GM21360 (cell line): ENCODE measurements at regions not wholly inside any gene's neighbourhood (a gene's known extent, or its start where the extent isn't known, plus 50 kb on each side); places are given as distances from the start of the nearest gene placed in this dataset.

Source experiments
- ATAC-seq: cut with Tn5 transposase; IDR thresholded peaks from one replicate; pipeline ENCODE4 v1.9.1; 2021; ENCODE audit warnings: mild to moderate bottlenecking, moderate library complexity; ENCODE audit not compliant: unreplicated experiment

DNA sequence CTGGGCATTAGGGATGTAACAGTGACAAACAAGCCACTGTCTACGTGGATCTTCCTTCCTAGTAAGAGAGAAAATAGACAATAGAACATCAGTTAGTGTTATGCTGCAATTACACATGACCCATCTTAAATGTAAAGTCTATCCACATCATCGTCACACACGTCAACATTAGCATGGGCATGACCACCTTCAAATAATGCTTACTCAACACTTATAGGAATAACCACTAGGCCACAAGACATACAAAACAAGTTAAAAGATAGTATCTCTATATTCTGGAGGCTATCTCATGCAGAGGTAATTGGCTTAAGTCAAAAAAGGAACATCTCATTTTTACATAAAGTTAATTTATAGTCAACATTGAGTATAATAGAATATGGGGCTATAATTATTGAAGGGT, 156.5 kb downstream of the MOXD1 start:
- ATAC-seq = no peak

DNA sequence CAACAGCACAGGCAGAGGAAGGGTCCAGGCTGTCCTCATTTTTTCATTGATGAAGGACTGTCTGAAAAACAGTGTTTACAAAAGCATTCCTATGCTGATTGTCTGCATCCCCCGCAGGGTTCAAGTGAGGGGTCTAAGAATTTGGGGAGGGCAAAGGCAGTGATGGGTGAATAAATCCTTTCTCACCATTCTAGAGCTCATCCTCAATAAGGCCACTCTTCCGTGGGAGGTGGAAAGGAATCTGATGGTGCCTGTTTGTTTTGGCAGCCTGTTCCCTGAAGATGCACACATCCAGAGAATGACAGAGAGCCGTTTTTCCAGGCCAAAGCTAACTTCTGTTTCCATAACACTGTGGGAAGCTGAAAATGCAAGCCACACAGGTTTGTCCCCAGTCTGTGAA, 164.5 kb downstream of the MOXD1 start:
- ATAC-seq = no peak

DNA sequence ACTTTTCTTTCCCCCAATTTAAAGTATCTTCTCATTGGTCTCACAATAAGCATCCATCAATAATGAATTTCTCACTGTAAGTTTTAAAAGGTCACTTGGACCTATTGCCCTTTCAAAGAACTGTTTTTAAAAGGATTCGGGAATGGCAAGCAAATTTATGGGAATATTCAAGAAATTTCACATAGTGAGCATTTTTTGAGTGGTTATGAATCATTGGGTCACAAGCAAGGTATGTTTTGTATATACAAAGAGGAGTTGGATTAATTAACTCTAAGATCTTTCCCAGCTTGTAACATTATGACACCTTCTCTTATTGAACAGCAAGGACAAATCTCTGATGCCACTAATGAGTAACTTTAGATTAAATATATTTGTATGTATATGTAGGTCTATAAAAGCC, 165.0 kb downstream of the MOXD1 start:
- ATAC-seq = no peak

DNA sequence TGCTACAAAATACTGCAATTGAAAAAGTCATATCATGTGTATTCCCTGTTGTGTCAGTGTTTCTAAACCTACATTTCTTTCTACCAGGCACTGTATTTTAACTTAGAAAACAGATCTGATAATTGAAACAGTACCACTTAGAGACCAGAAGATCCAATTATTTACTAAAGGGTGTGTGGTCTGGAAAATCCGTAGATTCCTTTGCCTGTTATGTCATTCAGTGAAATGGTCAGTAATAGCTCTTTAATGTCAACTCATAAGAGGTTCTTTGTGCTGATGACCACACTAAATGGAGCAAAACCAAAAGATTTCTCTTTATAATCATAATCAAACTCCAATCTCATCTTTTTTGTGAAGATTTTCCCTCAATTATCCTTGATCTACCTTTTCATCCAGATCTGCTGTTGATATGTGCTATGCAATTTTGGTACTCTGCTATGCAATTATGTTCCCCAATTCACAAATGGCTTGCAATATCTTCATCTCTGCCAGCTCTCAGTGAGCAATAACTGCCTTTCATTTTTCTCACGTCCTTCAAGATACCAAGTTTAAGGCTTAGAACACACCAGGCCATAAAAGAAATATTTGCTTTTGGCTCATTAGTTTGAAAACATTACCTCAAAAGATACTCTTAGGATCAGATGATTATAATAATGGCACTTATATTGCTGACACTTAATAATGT, 165.5 kb downstream of the MOXD1 start:
- ATAC-seq = no peak

DNA sequence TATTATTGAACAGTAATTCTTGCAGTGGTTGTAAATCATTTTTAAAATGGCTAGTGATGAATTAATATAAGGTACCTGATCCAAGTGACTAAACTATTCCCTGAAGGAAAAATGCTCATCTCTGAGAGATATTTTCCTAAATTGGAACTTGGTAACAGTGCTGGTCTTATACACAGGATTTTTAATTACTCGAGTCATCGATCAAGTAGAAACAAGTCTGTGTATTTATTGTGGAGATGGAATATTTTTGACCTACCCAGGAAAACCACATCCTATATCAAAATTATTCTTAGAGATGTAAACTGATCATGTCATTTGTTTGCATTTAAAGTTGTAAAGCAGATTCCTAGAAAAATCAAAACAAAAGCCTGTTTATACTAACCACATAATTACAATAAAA, 166.9 kb downstream of the MOXD1 start:
- no peak for ATAC-seq

DNA sequence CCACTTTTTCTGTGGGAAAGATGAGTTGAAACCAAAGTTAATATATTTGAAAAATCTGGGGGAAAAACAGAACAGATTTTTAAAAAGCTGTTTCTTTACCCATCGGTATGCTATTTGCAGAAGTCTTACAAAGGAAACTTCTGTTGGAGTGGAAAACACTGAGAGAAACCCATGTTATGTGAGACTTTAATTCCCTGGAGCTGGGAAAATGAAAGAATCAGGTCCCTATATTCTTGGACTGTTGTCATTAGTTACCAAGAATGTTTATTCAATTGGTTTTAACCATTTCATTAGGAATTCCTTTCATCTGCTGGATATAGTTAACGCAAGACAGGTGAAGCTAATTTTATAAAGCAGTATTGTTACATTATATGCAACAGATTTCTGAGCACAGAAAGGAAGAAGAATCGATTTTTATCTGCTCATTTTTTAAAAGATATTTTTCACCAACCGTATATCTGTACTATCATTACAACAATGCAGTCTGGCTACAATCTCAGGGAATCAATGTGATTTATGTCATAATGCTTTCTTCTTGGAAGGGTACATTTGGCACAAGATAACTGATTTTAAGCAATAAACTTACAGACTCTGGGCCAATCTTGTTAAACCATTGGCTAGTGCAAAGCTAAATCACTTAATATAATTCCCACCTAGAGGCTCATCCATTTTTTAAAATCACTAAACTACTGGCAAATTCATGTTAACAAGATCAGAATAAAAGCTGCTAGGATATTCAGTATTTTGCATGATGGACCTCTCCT, 170.0 kb downstream of the MOXD1 start:
- ATAC-seq = no peak

DNA sequence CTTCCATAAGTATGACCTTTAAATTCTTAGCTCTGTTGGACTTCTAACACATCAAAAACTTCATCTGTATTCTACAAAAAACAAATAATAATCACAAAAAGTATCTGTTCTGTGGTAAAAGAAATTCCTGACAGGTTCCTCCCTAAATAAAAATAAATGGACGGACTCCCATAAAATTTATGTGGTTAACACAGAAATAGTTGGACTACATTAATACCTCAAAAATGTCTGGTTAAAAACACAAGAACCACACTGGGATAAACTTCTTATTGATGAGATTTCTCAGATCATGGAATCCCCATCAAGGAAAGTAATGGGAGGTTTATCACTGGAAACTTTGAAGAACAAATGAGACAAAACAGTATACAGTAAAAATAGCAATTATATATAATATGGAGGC, 172.4 kb downstream of the MOXD1 start:
- ATAC-seq = no peak

DNA sequence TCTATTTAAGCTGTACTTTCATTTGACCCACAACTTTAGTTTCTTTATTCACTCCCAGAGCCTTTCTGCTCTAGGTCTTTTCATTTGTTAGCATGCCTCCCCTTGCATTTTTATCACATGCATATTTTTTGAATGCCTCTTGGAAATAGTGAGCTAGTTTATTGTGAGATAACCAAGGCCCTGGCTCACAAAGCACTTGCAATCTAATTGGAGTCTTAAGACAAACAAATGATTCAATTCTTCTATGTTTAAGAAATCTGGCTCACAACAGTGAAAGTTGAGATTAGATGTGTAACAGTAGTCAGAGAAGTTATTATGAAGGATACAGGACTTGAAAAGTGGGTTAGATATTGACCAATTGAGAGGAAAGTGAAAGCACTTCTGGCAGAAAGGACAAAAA, 173.4 kb downstream of the MOXD1 start:
- ATAC-seq = no peak

DNA sequence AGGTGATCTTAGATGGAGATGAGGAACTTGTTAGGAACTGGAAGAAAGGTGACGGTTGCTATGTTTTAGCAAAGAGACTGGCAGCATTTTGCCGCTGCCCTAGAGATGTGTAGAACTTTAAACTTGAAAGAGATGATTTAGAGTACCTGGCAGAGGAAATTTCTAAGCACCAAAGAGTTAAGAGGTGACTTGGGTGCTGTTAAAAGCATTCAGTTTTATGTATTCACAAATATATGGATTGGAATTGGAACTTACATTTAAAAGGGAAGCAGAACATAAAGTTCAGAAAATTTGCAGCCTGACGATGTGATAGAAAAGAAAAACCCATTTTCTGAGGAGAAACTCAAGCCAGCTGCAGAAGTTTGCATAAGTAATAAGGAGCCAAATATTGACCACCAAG, 176.3 kb downstream of the MOXD1 start:
- no peak for ATAC-seq

DNA sequence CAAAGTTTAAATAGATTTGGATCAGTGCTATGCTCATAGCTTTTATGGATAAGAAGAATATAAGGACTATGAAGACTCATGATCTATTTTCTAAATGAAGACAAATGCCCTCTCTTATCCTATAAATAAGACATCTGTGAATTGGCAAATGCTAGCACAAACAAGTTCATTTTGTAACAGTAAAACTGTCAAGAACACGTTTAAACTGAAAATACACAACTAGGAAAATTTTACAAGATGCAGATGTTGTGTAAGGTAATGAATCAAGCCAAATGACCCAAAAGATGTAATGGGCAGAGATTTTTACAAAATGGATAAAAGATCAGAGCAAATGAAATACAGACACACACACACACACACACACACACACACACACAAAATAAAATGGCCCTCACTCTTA, 180.5 kb downstream of the MOXD1 start:
- no peak for ATAC-seq

DNA sequence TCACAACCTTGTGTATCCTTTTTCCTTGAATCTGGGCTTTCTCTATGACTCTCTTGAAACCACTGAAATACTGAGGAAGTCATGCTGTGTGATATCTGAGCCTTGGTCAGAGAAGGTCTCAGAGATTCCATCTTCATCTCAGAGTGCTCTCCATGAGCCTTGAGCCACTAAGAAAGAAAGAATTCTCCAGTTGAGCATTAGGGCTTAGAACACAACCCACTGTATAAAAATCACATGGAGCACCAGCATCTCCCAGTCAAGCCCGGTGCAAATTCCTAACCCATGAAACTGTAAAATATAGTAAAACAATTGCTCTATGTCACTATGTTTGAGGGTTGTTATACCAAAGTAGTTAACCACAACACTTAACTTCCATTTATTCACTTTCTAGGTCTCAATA, 181.4 kb downstream of the MOXD1 start:
- ATAC-seq = no peak

DNA sequence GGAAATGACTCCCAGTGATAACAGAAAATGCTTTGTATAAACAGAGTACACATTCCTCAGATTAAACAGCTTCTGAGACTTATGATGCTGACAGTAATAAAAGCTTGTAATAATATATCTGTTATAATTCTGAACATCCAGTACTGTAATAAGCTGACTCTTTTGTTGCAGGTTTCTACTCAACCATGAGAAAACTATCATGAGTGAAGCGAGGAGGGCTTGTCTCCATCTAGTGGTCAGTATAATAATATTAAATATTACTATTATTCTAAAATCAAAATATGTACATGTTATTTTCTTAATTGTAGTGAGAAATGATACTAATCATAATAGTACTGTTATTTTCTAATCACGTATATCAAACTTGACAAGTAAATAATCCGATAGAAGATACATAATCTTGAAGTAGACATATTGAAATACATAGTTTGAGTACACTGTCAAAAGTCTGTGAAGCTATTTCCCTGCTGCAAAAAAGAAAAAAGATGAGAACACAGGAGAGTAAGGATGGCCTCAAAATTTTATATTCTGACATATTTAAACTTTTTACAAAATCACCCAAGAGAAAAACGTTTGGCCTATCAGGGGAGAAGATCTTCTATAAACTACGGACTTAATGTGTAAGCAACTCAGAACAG, 183.1 kb downstream of the MOXD1 start:
- no peak for ATAC-seq

DNA sequence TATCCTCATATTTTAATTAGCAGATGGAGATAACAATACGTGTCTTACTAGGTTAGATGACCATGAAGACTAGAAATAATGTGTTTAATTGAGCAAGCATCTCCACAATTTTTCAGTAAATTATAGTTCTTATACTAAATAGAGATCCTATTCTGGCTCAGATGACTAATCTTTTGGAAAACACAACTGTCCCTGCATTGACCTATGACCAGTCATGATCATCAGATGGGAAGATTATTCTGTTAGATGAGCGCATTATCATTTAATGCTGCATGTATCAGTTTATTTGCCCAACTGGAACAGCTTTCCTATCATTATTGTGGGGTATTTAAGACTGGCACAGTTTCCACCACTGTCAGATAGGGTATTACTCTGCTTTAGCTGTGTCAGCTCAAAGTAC, 185.5 kb downstream of the MOXD1 start:
- ATAC-seq = no peak

DNA sequence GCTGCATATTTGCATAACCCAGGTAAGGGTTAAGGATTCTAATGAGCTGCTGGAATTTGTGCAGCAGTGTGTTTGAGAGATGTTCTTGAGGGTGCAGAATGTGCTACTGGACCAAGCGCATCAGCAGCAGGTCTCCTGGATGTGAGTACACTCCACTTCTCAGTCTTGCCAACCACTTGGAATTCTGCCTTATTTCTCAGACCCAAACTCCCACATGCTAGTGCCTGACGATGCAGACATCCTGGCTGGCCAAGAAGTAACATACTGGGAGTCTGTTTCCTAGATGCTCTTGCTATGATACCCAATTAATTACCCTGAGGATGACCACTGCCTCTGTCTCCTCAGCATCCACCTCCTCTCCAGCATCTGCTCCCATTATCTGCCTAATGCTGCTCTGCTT, 186.6 kb downstream of the MOXD1 start:
- ATAC-seq = no peak

DNA sequence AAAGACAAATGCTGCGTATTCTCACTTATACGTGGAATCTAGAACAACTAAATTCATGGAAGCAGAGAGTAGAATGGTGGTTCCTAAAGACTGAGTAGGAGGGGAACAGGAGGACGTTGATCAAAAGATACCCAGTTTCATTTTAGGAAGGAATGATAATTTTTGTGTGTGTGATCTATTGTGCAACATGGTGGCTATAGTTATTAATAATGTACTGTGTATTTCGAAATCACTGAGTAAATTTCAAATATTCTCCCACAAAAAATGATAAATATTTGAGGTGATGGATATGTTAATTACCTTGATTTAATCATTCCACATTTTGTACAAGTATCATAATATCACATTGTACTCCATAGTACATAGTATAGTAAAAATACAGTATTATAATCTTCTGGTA, 187.5 kb downstream of the MOXD1 start:
- no peak for ATAC-seq

DNA sequence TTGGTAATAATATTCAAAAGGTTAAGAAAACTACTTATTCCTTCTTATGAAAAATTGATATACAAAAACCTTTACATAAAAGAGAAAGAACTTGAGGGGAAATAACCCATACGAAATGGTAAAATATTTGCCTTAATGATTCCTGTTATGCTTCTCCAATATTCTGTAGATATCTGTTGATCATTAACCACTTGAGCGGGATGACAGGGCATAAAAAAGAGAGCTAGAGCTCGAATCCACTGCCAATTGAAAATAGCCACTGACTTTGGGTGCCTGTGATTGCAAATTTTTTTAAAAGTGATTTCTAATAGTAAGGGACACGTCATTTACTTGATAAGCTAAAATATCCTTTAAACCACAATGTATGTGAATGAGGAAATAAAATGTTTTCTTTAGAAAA, 188.1 kb downstream of the MOXD1 start:
- ATAC-seq = no peak

DNA sequence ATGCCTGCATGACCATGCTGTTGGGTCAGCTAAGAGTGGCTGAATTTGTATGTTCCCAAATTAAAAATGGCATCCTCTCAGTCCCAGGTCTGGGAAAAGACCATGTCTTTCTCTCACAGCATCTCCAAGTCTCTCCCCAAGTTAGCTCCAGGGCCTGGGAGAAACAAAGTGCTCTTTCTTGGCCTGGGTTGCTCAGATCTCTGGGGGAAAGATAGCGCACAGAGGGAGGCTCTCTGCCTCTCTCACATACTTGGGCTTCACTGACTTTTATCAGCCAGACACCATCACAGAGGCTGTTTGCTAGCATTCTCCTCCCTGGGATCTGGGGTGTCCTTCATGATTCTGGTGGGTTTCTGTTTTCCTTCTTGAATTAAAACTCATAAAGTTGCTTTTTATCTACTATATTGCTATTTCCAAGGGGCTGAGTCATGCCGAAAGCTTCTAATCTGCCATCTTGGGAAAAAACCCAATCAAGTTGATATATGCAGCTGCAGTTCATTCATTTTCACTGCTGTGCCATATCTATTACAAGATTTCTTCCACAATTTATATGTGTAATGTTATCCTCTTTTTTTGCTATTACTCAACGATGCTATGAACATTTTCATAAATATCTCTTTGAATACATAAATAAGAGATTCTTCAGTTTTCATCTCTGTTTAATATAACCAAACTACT, 190.2 kb downstream of the MOXD1 start:
- ATAC-seq = no peak

DNA sequence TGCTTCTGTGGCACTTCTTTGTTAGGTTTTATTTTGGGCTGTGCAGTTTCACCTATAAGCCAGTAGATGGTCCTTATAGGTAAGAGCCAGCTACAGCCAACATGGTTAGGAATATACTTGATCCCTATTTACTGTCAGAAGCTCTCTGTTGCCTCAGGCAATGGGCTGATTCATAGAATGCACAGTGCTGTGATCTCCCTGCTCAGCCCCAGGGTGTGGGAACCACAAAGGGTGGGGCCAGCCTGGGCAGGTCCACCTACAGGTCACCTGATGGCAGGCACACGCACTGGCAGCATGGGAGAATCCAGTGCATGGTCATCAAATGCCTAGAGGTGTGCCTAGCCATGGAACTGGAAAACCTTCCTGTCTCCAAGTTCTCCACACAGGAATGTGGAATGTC, 191.9 kb downstream of the MOXD1 start:
- no peak for ATAC-seq

DNA sequence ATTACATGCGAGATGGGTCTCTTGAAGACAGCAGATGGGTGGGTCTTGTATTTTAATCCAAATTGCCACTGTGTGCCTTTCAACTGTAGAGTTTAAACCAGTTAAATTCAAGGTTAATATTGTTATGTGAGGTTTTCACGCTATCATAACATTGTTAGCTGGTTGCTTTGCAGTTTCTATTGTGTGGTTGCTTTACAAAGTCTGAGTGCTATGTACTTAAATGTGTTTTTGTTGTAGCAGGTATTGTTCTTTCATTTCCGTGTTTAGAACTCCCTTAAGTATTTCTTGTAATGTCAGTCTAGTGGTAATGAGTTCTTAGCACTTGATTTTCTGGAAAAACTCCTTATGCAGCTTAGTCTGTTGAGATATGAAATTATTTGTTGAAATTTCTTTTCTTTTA, 193.3 kb downstream of the MOXD1 start:
- ATAC-seq = no peak

DNA sequence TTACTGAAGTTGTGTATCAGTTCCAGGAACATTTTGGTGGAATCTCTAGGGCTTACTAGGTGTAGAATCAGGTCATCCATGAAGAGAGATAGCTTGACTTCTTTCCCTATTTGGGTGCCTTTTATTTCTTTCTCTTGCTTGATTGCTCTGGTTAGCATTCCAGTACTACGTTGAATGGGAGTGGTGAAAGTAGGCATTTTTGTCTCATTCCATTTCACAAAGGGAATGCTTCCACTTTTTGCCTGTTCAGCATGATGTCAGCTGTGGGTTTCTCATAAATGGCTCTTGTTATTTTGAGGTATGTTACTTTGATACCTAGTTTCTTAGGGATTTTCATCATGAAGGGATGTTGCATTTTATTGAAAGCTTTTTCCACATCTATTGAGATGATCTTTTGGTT, 195.3 kb downstream of the MOXD1 start:
- ATAC-seq = no peak

DNA sequence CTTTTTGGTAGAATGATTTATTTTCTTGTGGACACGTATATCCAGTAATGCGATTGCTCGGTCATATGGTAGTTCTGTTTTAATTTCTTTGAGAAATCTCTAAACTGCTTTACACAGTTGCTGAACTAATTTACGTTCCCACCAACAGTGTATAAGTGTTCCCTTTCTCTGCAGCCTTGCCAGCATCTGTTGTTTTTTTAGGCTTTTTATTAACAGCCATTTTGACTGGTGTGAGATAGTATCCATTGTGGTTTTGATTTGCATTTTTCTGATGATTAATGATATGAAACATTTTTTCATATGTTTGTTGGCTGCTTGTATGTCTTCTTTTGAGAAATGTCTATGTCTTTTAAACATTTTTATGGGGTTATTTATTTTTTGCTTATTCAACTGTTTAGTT, 196.7 kb downstream of the MOXD1 start:
- no peak for ATAC-seq

DNA sequence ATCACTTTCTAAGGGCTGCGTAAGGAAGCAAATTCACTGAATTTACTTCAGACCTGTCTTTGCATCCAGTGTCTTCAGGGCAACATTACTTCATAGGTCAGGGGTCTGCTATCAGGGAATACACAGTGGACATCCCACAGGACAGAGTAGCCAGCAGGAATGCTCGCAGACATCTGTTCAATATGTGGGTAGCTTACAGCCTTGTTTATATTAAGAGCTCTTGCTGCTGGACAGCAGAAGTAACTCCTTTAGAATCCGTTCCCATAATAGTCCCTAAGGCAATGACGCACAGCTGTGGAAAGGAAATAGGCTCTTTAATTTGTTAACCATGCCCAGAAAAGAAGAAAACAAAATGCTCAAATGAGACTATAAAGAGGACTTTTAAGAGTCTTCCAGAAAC, 198.7 kb downstream of the MOXD1 start:
- ATAC-seq = no peak
